Loucy (cell line): ENCODE measurements at regions not wholly inside any gene's neighbourhood (a gene's known extent, or its start where the extent isn't known, plus 50 kb on each side); places are given as distances from the start of the nearest gene placed in this dataset.

ENCODE experiments used
- EZH2phosphoT487 ChIP-seq: fragments of 200-600 bp; IDR thresholded peaks from 2 replicates; pipeline ENCODE4 v1.6.1; 2018; ENCODE audit warnings: antibody characterized with exemption, mild to moderate bottlenecking, moderate library complexity, borderline replicate concordance
- TF ChIP-seq, protein P1 (sequence below): fragments of 200-600 bp; sonication (generic); conservative IDR thresholded peaks from 2 replicates; pipeline ENCODE4 v1.5.1; 2014; ENCODE audit warnings: mild to moderate bottlenecking, antibody characterized with exemption, low read length

DNA sequence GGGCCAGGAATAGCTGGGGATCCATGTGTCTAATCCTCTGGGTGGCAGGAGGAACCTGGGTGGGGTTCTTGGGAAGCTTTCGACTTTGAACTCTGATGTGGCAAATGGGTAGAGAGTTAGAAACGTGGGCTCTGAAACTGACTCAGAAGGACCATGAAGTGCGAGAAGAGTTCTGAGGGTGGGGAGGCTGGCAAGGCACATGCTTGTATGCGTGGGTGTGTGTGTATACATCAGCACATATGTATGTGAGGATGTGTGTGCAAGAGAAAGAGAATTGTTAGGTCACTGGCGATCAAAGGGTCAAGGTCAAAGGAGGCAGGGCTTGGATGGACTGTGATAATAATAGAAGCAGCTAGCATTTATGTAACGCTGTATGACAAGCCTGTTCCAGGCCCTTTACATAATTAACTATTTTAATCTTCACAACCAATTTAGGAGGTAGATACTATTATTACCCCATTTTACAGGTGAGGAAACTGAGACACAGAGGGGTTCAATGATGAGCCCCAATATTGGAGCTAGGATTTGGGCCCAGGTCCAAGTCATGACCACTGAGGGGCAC is 84.5 kb upstream of the POU3F1 start:
- TF ChIP-seq, protein P1, sequence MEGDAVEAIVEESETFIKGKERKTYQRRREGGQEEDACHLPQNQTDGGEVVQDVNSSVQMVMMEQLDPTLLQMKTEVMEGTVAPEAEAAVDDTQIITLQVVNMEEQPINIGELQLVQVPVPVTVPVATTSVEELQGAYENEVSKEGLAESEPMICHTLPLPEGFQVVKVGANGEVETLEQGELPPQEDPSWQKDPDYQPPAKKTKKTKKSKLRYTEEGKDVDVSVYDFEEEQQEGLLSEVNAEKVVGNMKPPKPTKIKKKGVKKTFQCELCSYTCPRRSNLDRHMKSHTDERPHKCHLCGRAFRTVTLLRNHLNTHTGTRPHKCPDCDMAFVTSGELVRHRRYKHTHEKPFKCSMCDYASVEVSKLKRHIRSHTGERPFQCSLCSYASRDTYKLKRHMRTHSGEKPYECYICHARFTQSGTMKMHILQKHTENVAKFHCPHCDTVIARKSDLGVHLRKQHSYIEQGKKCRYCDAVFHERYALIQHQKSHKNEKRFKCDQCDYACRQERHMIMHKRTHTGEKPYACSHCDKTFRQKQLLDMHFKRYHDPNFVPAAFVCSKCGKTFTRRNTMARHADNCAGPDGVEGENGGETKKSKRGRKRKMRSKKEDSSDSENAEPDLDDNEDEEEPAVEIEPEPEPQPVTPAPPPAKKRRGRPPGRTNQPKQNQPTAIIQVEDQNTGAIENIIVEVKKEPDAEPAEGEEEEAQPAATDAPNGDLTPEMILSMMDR, result no peak
- no peak for TF ChIP-seq EZH2phosphoT487
